AG04450 (cell line): ENCODE measurements at regions not wholly inside any gene's neighbourhood (a gene's known extent, or its start where the extent isn't known, plus 50 kb on each side); places are given as distances from the start of the nearest gene placed in this dataset.

Experiments used
- CTCF ChIA-PET: fragments of 300-600, 350-600 bp; formaldehyde crosslinking; extraction: SDS; loops from one replicate; lab custom pipeline; 2022; ENCODE audit warnings: antibody characterized with exemption, inconsistent platforms; lab: Charles Lee
- POLR2A ChIA-PET: fragments of 350-600 bp; formaldehyde crosslinking; extraction: SDS; loops from one replicate; lab custom pipeline; 2021; ENCODE audit warnings: antibody characterized with exemption, inconsistent platforms; lab: Yijun Ruan, JAX
- DNase-seq: peaks from one replicate; pipeline ENCODE4 v3.0.0-alpha.2; 2011; ENCODE audit warnings: low read depth, low spot score
- H3K27ac ChIP-seq: one replicate; pipeline ENCODE4 v1.5.1; 2012; ENCODE audit warnings: low read depth, low read length, control low read depth
- H3K27me3 ChIP-seq: one replicate; pipeline ENCODE4 v1.6.0; 2012; ENCODE audit warnings: low read length; ENCODE audit not compliant: control insufficient read depth, insufficient read depth
- H3K4me3 ChIP-seq: 2 replicates; pipeline ENCODE4 v1.5.1; 2011; ENCODE audit warnings: mild to moderate bottlenecking, low read depth, low read length, control low read depth
- H3K9me3 ChIP-seq: 2 replicates; pipeline ENCODE4 v1.5.1; 2012; ENCODE audit warnings: low read length; ENCODE audit not compliant: control insufficient read depth, insufficient read depth
- CTCF ChIP-seq: IDR thresholded peaks from 2 replicates; pipeline ENCODE4 v1.5.1; 2011; ENCODE audit warnings: low read depth, low read length, control low read depth, inconsistent platforms

DNA sequence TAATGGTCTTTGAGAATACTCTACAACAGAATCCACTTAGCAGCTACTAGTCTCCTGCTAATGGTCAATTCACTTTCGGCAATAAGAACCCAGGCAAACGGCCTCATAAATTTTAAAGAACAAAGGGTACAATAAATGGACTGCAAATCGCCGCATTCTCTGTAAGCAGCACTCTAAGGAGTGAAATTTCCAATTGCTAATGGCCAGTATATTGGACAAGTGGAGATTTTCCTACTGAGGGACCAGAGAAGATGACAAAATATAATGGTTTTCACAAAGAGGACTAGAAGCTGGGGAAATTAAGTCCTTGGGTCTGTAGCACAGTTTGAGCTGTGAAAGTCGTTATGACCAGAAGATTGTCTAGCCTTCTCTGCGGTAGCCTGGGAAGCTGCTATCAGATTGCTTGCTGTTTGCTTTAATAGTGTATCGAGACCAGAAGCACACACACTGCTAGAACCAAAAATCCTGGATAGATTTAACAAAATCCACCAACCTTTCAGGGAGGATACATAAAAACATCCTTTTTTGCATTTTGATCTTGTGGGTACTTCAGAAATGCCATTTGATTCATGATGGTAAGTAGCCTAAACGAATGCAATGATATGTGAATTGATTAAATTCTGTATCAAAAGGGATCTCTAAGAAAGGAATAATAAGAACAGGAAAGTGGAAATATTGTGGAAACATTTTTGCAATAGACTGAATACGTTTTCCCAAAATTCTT lies 53.6 kb upstream of the ATP8B1 start:
- POLR2A ChIA-PET, result no interaction called here
- CTCF ChIA-PET, result interaction anchor here (1.1 kb wide), 1 partner anchor 9 kb away, joined by 3 read pairs; no protein-coding TSS in a partner anchor
- TF ChIP-seq CTCF, result no peak
- Histone ChIP-seq H3K27ac (no peak overlapping the region), H3K4me3 (no peak overlapping the region), H3K9me3 (no peaks in the 10 kb centered on the region), H3K27me3 (no peaks in the 10 kb centered on the region)
- DNase-seq, result no peak

- Histone ChIP-seq H3K27me3 (no peaks in the 10 kb centered on the region), H3K27ac (no peak overlapping the region), H3K4me3 (no peak overlapping the region), H3K9me3 (no peaks in the 10 kb centered on the region)
- no peak for TF ChIP-seq CTCF
- POLR2A ChIA-PET, result no interaction called here
- DNase-seq, result no peak
- CTCF ChIA-PET, result interaction anchor here (1.1 kb wide), 1 partner anchor 9 kb away, joined by 3 read pairs; no protein-coding TSS in a partner anchor
Measured at GRCh38 chr18:57856128-57856527, 53.0 kb upstream of the ATP8B1 start.

GRCh38 chr18:57855551-57855950 lies 52.4 kb upstream of the ATP8B1 start:
- TF ChIP-seq CTCF, result no peak
- H3K27ac ChIP-seq, result no peak overlapping the region
- ChIA-PET POLR2A (interaction anchor here (0.5 kb wide), 1 partner anchor 15 kb away, joined by 11 read pairs; no protein-coding TSS in a partner anchor), CTCF (interaction anchor here (1.0 to 1.2 kb wide), 3 partner anchors 8 to 226 kb away, joined by 3 read pairs; partner anchors contain the start of gene NEDD4L)
- no peaks in the 10 kb centered on the region for H3K9me3 ChIP-seq
- H3K27me3 ChIP-seq, result no peaks in the 10 kb centered on the region
- no peak for DNase-seq
- no peak overlapping the region for H3K4me3 ChIP-seq

GRCh38 chr18:57854726-57855125 lies 51.6 kb upstream of the ATP8B1 start:
- no peak for DNase-seq
- CTCF ChIA-PET, result interaction anchor here (1.0 to 1.2 kb wide), 2 partner anchors 189 to 225 kb away, joined by 3 read pairs; partner anchors contain the start of gene NEDD4L
- no peaks in the 10 kb centered on the region for H3K27me3 ChIP-seq
- H3K27ac ChIP-seq, result no peak overlapping the region
- H3K4me3 ChIP-seq, result no peak overlapping the region
- peaks cover 6% of the 10 kb centered on the region; the same call in 1 of the 2 replicates for H3K9me3 ChIP-seq
- TF ChIP-seq CTCF, result no peak
- POLR2A ChIA-PET, result no interaction called here

DNA sequence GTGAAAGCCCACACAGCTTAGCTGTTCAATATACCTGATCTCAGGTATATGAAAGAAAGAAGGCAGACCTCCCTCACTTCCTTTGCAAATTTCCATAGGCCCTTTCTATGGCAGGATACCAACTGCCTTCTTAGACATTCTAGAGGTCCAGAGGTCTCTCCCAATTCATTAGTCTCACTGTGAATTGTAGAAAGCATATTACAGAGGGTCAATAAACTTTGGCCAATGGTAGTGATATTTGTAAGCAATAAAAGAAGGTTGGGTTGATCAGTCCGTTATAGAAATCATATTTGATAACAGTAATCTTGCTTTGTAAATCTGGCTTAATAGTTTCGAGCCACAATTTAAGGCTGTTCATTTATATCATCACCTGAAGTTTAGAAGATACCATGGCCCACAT lies 50.7 kb upstream of the ATP8B1 start:
- no peak for TF ChIP-seq CTCF
- POLR2A ChIA-PET, result no interaction called here
- no peak for DNase-seq
- no peak overlapping the region for H3K27ac ChIP-seq
- CTCF ChIA-PET, result no interaction called here
- H3K27me3 ChIP-seq, result no peaks in the 10 kb centered on the region
- peaks cover 6% of the 10 kb centered on the region; the same call in 1 of the 2 replicates for H3K9me3 ChIP-seq
- H3K4me3 ChIP-seq, result no peak overlapping the region
